ENCODE measurements at regions not wholly inside any gene's neighbourhood (a gene's known extent, or its start where the extent isn't known, plus 50 kb on each side); places are given as distances from the start of the nearest gene placed in this dataset.
A peak's percentile ranks its signal among the peaks of the same experiment; 100 is the strongest.

DNA sequence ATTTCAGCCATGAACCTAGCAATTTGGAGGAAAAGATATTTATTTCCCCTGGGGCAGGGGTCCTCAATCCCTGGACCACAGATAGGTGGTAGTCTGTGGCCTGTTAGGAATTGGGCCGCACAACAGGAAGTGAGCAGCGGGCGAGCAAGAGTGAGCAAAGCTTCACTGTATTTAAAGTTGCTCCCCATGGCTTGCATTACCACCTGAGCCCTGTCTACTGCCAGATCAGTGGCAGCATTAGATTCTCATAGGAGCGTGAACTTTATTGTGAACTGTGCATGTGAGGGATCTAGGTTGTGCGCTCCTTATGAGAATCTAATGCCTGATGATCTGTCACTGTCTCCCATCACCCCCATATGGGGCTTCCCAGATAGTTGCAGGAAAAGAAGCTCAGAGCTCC, 127.6 kb downstream of the ICOS start:
- FAIRE-seq: no peak
- DNase-seq (ENCODE audit: low read depth): no peak

DNA sequence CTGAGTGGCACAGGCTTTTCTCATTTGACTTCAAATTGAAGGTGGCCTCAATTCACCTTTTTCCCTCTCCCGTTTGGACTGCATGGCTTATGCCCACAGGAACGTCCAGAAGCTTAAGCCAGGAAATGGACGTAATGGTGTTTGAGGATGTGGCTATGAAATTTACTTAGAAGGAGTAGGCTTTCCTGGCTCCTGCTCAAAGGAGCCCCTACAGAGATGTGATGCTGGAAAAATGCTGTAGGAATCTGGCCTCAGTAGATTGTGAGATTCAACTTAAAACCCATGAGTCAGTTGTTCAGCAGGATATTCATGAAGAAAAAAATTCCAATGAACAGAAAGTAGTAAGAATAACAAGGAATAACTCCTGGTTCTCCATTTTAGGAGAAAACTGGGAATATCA, 129.0 kb downstream of the ICOS start:
- Histone ChIP-seq H3K4me3 (ENCODE audit: low read depth, low read length) (no peak overlapping the region), H3K36me3 (ENCODE audit: control insufficient read depth, insufficient read depth, low read length) (no peaks in the 10 kb centered on the region), H3K27me3 (ENCODE audit: control insufficient read depth, insufficient read depth, low read length) (no peaks in the 10 kb centered on the region)
- no peak for FAIRE-seq
- TF ChIP-seq, protein P1, sequence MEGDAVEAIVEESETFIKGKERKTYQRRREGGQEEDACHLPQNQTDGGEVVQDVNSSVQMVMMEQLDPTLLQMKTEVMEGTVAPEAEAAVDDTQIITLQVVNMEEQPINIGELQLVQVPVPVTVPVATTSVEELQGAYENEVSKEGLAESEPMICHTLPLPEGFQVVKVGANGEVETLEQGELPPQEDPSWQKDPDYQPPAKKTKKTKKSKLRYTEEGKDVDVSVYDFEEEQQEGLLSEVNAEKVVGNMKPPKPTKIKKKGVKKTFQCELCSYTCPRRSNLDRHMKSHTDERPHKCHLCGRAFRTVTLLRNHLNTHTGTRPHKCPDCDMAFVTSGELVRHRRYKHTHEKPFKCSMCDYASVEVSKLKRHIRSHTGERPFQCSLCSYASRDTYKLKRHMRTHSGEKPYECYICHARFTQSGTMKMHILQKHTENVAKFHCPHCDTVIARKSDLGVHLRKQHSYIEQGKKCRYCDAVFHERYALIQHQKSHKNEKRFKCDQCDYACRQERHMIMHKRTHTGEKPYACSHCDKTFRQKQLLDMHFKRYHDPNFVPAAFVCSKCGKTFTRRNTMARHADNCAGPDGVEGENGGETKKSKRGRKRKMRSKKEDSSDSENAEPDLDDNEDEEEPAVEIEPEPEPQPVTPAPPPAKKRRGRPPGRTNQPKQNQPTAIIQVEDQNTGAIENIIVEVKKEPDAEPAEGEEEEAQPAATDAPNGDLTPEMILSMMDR (IDR thresholded peaks at IDR 0.05; ENCODE audit: insufficient read depth, low read length, severe bottlenecking): no peak
- DNase-seq (ENCODE audit: low read depth): no peak

More for the DNA sequence above, 127.6 kb downstream of the ICOS start:
- no peaks in the 10 kb centered on the region for H3K27me3 ChIP-seq (ENCODE audit: control insufficient read depth, insufficient read depth, low read length)
- H3K4me3 ChIP-seq (ENCODE audit: low read depth, low read length): no peak overlapping the region
- TF ChIP-seq, protein P1 (IDR thresholded peaks at IDR 0.05; ENCODE audit: insufficient read depth, low read length, severe bottlenecking): no peak
- no peaks in the 10 kb centered on the region for H3K36me3 ChIP-seq (ENCODE audit: control insufficient read depth, insufficient read depth, low read length)

DNA sequence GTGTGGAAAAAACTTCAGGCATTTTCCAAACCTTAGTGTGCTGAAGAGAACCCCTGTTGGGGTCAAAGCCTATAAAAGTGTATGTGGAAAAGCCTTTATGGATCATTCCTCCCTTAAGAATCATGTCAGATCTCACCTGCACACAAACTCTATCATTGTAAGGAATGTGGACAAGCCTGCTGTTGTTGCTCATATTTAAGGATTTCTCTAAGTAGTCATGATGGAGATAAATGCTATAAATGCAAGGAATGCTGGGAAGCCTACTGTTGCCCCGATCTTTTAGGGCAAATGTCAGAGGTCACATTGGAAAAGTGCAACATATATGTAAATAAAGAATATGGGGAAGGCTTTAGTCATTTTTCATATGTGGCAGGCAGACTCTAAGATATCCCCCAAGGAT, 129.5 kb downstream of the ICOS start:
- Histone ChIP-seq H3K4me3 (ENCODE audit: low read depth, low read length) (no peak overlapping the region), H3K36me3 (ENCODE audit: control insufficient read depth, insufficient read depth, low read length) (no peaks in the 10 kb centered on the region), H3K27me3 (ENCODE audit: control insufficient read depth, insufficient read depth, low read length) (no peaks in the 10 kb centered on the region)
- TF ChIP-seq, protein P1 (IDR thresholded peaks at IDR 0.05; ENCODE audit: insufficient read depth, low read length, severe bottlenecking): no peak
- DNase-seq (ENCODE audit: low read depth): no peak
- FAIRE-seq: no peak

DNA sequence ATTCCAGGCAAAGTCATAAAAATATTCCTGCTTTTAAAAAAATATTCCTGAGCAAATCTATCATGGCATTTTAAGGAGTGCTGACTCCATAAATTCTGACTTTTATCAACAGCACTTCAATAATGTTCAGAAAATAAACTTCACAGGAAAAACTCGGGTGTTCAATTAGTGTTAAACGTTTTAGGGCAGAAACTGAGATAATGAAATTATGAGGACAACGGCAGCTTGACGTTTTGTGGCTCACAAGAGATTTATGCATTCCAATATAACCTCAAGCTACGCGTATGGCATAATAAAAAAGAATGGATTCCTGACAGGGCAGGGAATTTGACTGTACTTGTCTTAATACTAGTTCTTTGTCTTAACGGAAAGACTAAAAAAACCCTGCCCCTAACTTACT, 133.2 kb downstream of the ICOS start:
- no peak for FAIRE-seq
- H3K27me3 ChIP-seq (ENCODE audit: control insufficient read depth, insufficient read depth, low read length): no peaks in the 10 kb centered on the region
- DNase-seq (ENCODE audit: low read depth): peak; percentile 10
- H3K36me3 ChIP-seq (ENCODE audit: control insufficient read depth, insufficient read depth, low read length): no peaks in the 10 kb centered on the region
- TF ChIP-seq, protein P1 (IDR thresholded peaks at IDR 0.05; ENCODE audit: insufficient read depth, low read length, severe bottlenecking): no peak
- H3K4me3 ChIP-seq (ENCODE audit: low read depth, low read length): no peak overlapping the region

DNA sequence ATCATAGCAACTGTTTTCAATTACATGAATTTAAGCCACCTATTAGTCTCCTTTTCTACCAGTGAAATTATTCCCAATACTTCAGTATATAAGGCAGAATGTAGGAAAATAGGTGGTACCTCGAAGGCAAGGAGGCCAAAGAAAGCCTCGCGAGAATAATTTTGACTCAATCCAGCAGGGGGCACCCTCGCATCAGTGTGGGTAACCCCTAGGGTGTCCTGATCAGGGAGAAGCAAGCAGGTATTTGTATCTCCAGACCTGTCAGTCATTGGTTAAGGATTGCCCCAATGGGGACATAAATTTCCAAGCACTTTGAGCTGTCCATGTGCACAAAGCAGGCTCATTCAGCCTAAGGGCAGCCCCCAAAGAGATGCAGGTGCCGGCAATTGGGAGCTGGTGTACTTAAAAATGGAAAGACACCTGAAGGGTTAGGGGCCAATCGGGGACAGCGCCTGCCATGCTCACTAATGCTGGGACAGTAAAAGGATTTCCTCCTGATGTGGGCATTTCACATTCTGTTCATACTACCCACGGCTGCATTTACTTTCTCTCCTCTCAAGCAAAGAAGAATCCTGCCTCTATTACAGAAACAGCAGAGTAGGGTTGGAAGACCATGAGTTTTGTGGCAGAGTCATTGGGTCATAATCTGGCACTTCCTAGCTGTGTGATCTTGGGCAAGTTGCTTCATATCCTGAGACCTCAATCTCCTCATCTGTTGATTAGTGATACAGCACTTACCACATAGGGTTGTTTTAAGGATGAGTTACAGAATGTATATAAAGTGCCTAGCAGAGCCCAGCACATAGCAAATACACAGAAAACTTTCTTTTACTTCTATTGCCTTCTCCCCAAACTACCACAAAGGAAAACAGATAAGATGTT, 136.1 kb downstream of the ICOS start:
- TF ChIP-seq, protein P1 (IDR thresholded peaks at IDR 0.05; ENCODE audit: insufficient read depth, low read length, severe bottlenecking): peak; percentile 37
- no peaks in the 10 kb centered on the region for H3K27me3 ChIP-seq (ENCODE audit: control insufficient read depth, insufficient read depth, low read length)
- no peak overlapping the region for H3K4me3 ChIP-seq (ENCODE audit: low read depth, low read length)
- no peaks in the 10 kb centered on the region for H3K36me3 ChIP-seq (ENCODE audit: control insufficient read depth, insufficient read depth, low read length)
- DNase-seq (ENCODE audit: low read depth): no peak
- no peak for FAIRE-seq
